ENCODE measurements at regions not wholly inside any gene's neighbourhood (a gene's known extent, or its start where the extent isn't known, plus 50 kb on each side); places are given as distances from the start of the nearest gene placed in this dataset.

- no peaks in the 10 kb centered on the region for H4K20me1 ChIP-seq (ENCODE audit: control insufficient read depth, insufficient read depth, low read depth, low read length)
- no peak overlapping the region for H3K4me2 ChIP-seq (ENCODE audit: low read length)
- H3K4me3 ChIP-seq (ENCODE audit: low read length), result no peak overlapping the region
- no peak for TF ChIP-seq CTCF (IDR thresholded peaks at IDR 0.05; ENCODE audit: low read depth, low read length, poor library complexity, severe bottlenecking)
- no peak for TF ChIP-seq EZH2phosphoT487 (IDR thresholded peaks at IDR 0.05; ENCODE audit: borderline replicate concordance, low read length)
- H3K79me2 ChIP-seq (ENCODE audit: control insufficient read depth, low read length), result no peaks in the 10 kb centered on the region
- no peaks in the 10 kb centered on the region for H3K36me3 ChIP-seq (ENCODE audit: control insufficient read depth, low read length)
- no peaks in the 10 kb centered on the region for H3K4me1 ChIP-seq (ENCODE audit: control insufficient read depth, low read length)
- no peaks in the 10 kb centered on the region for H3K9me2 ChIP-seq (replicated peaks; ENCODE audit: control insufficient read depth, low read length)
- H3K27me3 ChIP-seq (ENCODE audit: control insufficient read depth, low read length), result no peaks in the 10 kb centered on the region
- no peaks in the 10 kb centered on the region for H3K9me3 ChIP-seq (ENCODE audit: control insufficient read depth, insufficient read depth, low read length)
- H3F3A ChIP-seq (ENCODE audit: control insufficient read depth, insufficient read depth), result no peaks in the 10 kb centered on the region
- H3K27ac ChIP-seq (ENCODE audit: low read depth, low read length), result no peak overlapping the region
Measured at GRCh38 chr18:38047820-38048219, 482.2 kb upstream of the CELF4 start.

GRCh38 chr18:38046651-38047050, 481.1 kb upstream of the CELF4 start:
- H3K9me2 ChIP-seq (replicated peaks; ENCODE audit: control insufficient read depth, low read length), result no peaks in the 10 kb centered on the region
- H3K4me2 ChIP-seq (ENCODE audit: low read length), result no peak overlapping the region

GRCh38 chr18:38045845-38046244, 480.2 kb upstream of the CELF4 start:
- H3K79me2 ChIP-seq (ENCODE audit: control insufficient read depth, low read length), result no peaks in the 10 kb centered on the region
- H3K9me2 ChIP-seq (replicated peaks; ENCODE audit: control insufficient read depth, low read length), result no peaks in the 10 kb centered on the region
- no peak overlapping the region for H3K27ac ChIP-seq (ENCODE audit: low read depth, low read length)
- no peaks in the 10 kb centered on the region for H3K9me3 ChIP-seq (ENCODE audit: control insufficient read depth, insufficient read depth, low read length)
- no peaks in the 10 kb centered on the region for H4K20me1 ChIP-seq (ENCODE audit: control insufficient read depth, insufficient read depth, low read depth, low read length)
- no peaks in the 10 kb centered on the region for H3F3A ChIP-seq (ENCODE audit: control insufficient read depth, insufficient read depth)
- no peaks in the 10 kb centered on the region for H3K4me1 ChIP-seq (ENCODE audit: control insufficient read depth, low read length)
- H3K27me3 ChIP-seq (ENCODE audit: control insufficient read depth, low read length), result no peaks in the 10 kb centered on the region
- no peak overlapping the region for H3K4me3 ChIP-seq (ENCODE audit: low read length)
- TF ChIP-seq CTCF (IDR thresholded peaks at IDR 0.05; ENCODE audit: low read depth, low read length, poor library complexity, severe bottlenecking) (no peak), EZH2phosphoT487 (IDR thresholded peaks at IDR 0.05; ENCODE audit: borderline replicate concordance, low read length) (no peak)
- H3K36me3 ChIP-seq (ENCODE audit: control insufficient read depth, low read length), result no peaks in the 10 kb centered on the region
- no peak overlapping the region for H3K4me2 ChIP-seq (ENCODE audit: low read length)

More at GRCh38 chr18:38046651-38047050, 481.1 kb upstream of the CELF4 start:
- Histone ChIP-seq H3K36me3 (ENCODE audit: control insufficient read depth, low read length) (no peaks in the 10 kb centered on the region), H3F3A (ENCODE audit: control insufficient read depth, insufficient read depth) (no peaks in the 10 kb centered on the region), H3K4me1 (ENCODE audit: control insufficient read depth, low read length) (no peaks in the 10 kb centered on the region), H3K4me3 (ENCODE audit: low read length) (no peak overlapping the region), H3K27ac (ENCODE audit: low read depth, low read length) (no peak overlapping the region), H3K79me2 (ENCODE audit: control insufficient read depth, low read length) (no peaks in the 10 kb centered on the region), H3K27me3 (ENCODE audit: control insufficient read depth, low read length) (no peaks in the 10 kb centered on the region), H3K9me3 (ENCODE audit: control insufficient read depth, insufficient read depth, low read length) (no peaks in the 10 kb centered on the region), H4K20me1 (ENCODE audit: control insufficient read depth, insufficient read depth, low read depth, low read length) (no peaks in the 10 kb centered on the region)
- no peak for TF ChIP-seq EZH2phosphoT487 (IDR thresholded peaks at IDR 0.05; ENCODE audit: borderline replicate concordance, low read length)
- TF ChIP-seq CTCF (IDR thresholded peaks at IDR 0.05; ENCODE audit: low read depth, low read length, poor library complexity, severe bottlenecking), result no peak

Measured in DOHH2 (cell line).